ENCODE measurements at regions not wholly inside any gene's neighbourhood (a gene's known extent, or its start where the extent isn't known, plus 50 kb on each side); places are given as distances from the start of the nearest gene placed in this dataset.
"Not testable (repeated sequence)": the region's sequence is repeated elsewhere in the genome, so short reads cannot be mapped to it uniquely, and the experiment has no call there.

- not testable (repeated sequence) for TF ChIP-seq CTCF (IDR thresholded peaks at IDR 0.05 in 2 of 3, conservative IDR thresholded peaks at IDR 0.05 in 1 of 3; ENCODE audit: borderline replicate concordance in 1 of 3, insufficient read depth in 1 of 3, low read depth in 2 of 3, low read length in 2 of 3); FOSL1 (IDR thresholded peaks at IDR 0.05; ENCODE audit: low read depth); EGR1 (IDR thresholded peaks at IDR 0.05; ENCODE audit: low read depth); EZH2 (IDR thresholded peaks at IDR 0.05); CEBPB (IDR thresholded peaks at IDR 0.05; ENCODE audit: low read depth); MAX (IDR thresholded peaks at IDR 0.05); REST (IDR thresholded peaks at IDR 0.05; ENCODE audit: low read depth); RAD21 (IDR thresholded peaks at IDR 0.05; ENCODE audit: low read depth); ZBTB33 (IDR thresholded peaks at IDR 0.05; ENCODE audit: extremely low read depth, insufficient replicate concordance, low read length); POLR2AphosphoS5 (IDR thresholded peaks at IDR 0.05; ENCODE audit: low read depth, low read length); SP1 (IDR thresholded peaks at IDR 0.05; ENCODE audit: low read depth); SRF (IDR thresholded peaks at IDR 0.05; ENCODE audit: low read depth)
These were observed 329.9 kb upstream of the PLGLB2 start for GRCh38 chr2:87417742-87418567.
